ENCODE measurements at regions not wholly inside any gene's neighbourhood (a gene's known extent, or its start where the extent isn't known, plus 50 kb on each side); places are given as distances from the start of the nearest gene placed in this dataset.

GRCh38 chr7:17176371-17177032, 122.0 kb upstream of the AHR start:
- H3K4me1 ChIP-seq = no peaks in the 10 kb centered on the region
- no peak overlapping the region for H3K4me3 ChIP-seq
- H3K27ac ChIP-seq = no peak overlapping the region
- WGBS, 5 donors = 92 to 96% (median 93%) methylated on average over 11 of the region's 11 CpGs
- no peaks in the 10 kb centered on the region for H3K27me3 ChIP-seq (replicated peaks in 1 of 7)
- TF ChIP-seq POLR2A (IDR thresholded peaks at IDR 0.05) (no peak), POLR2AphosphoS5 (IDR thresholded peaks at IDR 0.05) (no peak), CTCF (IDR thresholded peaks at IDR 0.05 in 8 of 11, conservative IDR thresholded peaks at IDR 0.05 in 3 of 11) (no peak)
- intact Hi-C loops (cut with DNase I; ENCODE audit: low total_unique reads) = no loop called here
- no peak for DNase-seq
- H3K9me3 ChIP-seq = peaks cover 0 to 8% (median 0%) of the 10 kb centered on the region in 8 donors
- no peaks in the 10 kb centered on the region for H3K36me3 ChIP-seq

GRCh38 chr7:17178545-17178944, 119.9 kb upstream of the AHR start:
- H3K9me3 ChIP-seq = no peaks in the 10 kb centered on the region
- WGBS, 5 donors = 92 to 98% (median 94%) methylated on average over 2 of the region's 2 CpGs
- no peaks in the 10 kb centered on the region for H3K4me1 ChIP-seq
- no peak for TF ChIP-seq POLR2AphosphoS5 (IDR thresholded peaks at IDR 0.05)
- H3K4me3 ChIP-seq = no peak overlapping the region
- no peak overlapping the region for H3K27ac ChIP-seq
- no peaks in the 10 kb centered on the region for H3K36me3 ChIP-seq
- H3K27me3 ChIP-seq (replicated peaks in 1 of 7) = no peaks in the 10 kb centered on the region
- intact Hi-C loops (cut with DNase I; ENCODE audit: low total_unique reads) = no loop called here
- DNase-seq = no peak

GRCh38 chr7:17181482-17181881, 117.0 kb upstream of the AHR start:
- Histone ChIP-seq H3K4me3 (no peak overlapping the region), H3K9me3 (peaks cover 0 to 5% (median 0%) of the 10 kb centered on the region in 8 donors), H3K27ac (no peak overlapping the region), H3K36me3 (no peaks in the 10 kb centered on the region), H3K4me1 (peaks cover 0 to 10% (median 0%) of the 10 kb centered on the region in 6 donors), H3K27me3 (replicated peaks in 1 of 7) (no peaks in the 10 kb centered on the region)
- DNase-seq = no peak
- WGBS, 5 donors = 89 to 97% (median 91%) methylated on average over 3 of the region's 3 CpGs
- intact Hi-C loops (cut with DNase I; ENCODE audit: low total_unique reads) = no loop called here
- TF ChIP-seq POLR2A (IDR thresholded peaks at IDR 0.05) = no peak
- TF ChIP-seq POLR2AphosphoS5 (IDR thresholded peaks at IDR 0.05) = no peak
- TF ChIP-seq CTCF (IDR thresholded peaks at IDR 0.05 in 8 of 11, conservative IDR thresholded peaks at IDR 0.05 in 3 of 11) = no peak

- 61 to 76% (median 70%) methylated on average over 2 of the region's 2 CpGs for WGBS, 5 donors
- TF ChIP-seq CTCF (IDR thresholded peaks at IDR 0.05 in 8 of 11, conservative IDR thresholded peaks at IDR 0.05 in 3 of 11) = no peak
- Histone ChIP-seq H3K4me1 (peaks cover 0 to 10% (median 0%) of the 10 kb centered on the region in 6 donors), H3K27me3 (replicated peaks in 1 of 7) (no peaks in the 10 kb centered on the region), H3K27ac (peak overlapping the region in 2 of 8 donors; percentile 30 to 36), H3K4me3 (no peak overlapping the region), H3K36me3 (no peaks in the 10 kb centered on the region), H3K9me3 (peaks cover 0 to 5% (median 0%) of the 10 kb centered on the region in 8 donors)
- intact Hi-C loops (cut with DNase I; ENCODE audit: low total_unique reads) = no loop called here
- DNase-seq = no peak
These were observed 114.7 kb upstream of the AHR start for GRCh38 chr7:17183630-17184328.

Data from spleen (tissue), 11 donors.